ENCODE measurements at regions not wholly inside any gene's neighbourhood (a gene's known extent, or its start where the extent isn't known, plus 50 kb on each side); places are given as distances from the start of the nearest gene placed in this dataset.

- DNase-seq (ENCODE audit: low read depth), result no peak
Measured at GRCh38 chr3:184511741-184512140, 49.8 kb upstream of the EPHB3 start.
